ENCODE measurements at regions not wholly inside any gene's neighbourhood (a gene's known extent, or its start where the extent isn't known, plus 50 kb on each side); places are given as distances from the start of the nearest gene placed in this dataset.
"Not testable (repeated sequence)": the region's sequence is repeated elsewhere in the genome, so short reads cannot be mapped to it uniquely, and the experiment has no call there.

DNA sequence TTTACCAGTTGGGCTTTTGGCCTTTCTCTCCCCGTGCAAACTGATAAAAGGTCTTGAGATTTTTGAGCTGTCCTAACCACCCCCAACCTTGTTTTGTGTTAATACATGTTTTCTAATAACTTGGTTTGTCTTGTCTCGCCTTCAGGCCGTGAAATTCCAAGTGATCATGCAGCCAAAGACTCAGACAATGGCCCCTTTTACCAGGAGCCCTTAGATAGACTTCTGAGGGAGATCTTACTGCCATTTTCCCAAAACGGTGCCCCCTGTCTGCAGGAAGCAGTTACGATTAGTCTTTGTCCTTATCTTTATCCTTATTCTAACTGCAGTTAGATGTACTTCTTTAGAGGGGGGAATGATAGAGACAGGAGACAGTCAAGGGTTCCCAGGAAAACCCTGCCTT lies 245.3 kb upstream of the HDX start:
- Histone ChIP-seq H3K27me3 (no peaks in the 10 kb centered on the region), H3K36me3 (no peaks in the 10 kb centered on the region), H3K4me1 (no peaks in the 10 kb centered on the region), H3K4me3 (no peak overlapping the region), H3K9me3 (no peaks in the 10 kb centered on the region), H3K27ac (no peak overlapping the region)
- 51 to 77% methylated on average over 4 to 5 of the region's 5 CpGs for WGBS, 2 donors
- TF ChIP-seq POLR2A (IDR thresholded peaks at IDR 0.05), result no peak
- TF ChIP-seq, protein P1, sequence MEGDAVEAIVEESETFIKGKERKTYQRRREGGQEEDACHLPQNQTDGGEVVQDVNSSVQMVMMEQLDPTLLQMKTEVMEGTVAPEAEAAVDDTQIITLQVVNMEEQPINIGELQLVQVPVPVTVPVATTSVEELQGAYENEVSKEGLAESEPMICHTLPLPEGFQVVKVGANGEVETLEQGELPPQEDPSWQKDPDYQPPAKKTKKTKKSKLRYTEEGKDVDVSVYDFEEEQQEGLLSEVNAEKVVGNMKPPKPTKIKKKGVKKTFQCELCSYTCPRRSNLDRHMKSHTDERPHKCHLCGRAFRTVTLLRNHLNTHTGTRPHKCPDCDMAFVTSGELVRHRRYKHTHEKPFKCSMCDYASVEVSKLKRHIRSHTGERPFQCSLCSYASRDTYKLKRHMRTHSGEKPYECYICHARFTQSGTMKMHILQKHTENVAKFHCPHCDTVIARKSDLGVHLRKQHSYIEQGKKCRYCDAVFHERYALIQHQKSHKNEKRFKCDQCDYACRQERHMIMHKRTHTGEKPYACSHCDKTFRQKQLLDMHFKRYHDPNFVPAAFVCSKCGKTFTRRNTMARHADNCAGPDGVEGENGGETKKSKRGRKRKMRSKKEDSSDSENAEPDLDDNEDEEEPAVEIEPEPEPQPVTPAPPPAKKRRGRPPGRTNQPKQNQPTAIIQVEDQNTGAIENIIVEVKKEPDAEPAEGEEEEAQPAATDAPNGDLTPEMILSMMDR (IDR thresholded peaks at IDR 0.05), result no peak
- intact Hi-C loops (cut with DNase I), result no loop called here
- no peak for DNase-seq

DNA sequence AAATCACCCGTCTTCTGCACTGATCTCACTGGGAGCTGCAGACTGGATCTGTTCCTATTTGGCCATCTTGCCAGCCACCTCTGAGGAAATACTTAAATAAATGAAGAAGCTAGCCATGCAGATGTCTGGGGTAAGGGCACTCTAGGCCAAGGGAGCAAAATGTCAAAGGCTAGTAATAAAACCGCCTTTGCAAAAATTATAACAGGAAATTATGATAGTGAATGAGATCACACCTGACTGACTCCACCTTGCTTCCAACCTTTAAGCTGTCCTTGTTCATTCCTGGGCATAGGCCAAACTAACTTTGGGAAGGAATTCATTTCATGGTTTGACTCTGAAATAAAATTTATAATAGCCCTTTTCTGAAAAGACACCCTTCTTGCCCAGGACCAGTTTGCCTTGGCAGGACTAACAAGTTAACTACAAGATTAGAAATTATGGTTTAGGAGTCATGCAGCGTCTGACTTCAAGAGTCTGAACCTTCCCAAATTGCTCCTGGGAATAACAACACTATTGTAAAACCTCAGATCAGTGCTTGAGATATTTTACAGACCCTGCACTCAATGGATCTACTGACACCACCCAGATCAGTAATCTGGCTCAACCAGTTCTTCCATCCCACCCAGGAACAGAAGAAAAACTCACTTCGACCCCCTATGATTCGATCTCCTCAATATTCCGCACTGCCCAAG lies 246.9 kb upstream of the HDX start:
- 47 to 65% methylated on average over 2 to 6 of the region's 6 CpGs for WGBS, 2 donors

DNA sequence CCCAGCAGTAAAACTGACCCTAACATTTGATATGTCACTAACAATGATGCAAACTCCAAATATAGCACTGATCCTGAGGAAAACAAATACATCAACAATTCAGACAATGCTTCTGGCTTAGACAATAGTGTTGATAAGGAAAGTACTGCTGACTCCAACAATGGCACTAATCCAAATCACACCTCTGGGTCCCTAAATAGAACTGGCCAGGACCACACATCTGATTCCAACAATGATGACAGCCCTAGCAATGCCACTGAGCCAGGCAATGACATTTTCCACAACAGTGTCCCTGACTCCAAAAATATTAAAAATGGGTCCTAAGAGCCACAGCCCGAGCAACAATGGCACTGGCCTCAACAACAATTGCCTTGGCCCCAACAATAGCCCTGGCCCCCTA lies 243.1 kb upstream of the APOOL start:
- H3K9me3 ChIP-seq, result no peaks in the 10 kb centered on the region
- 60 to 67% methylated on average over 1 of the region's 1 CpG for WGBS, 2 donors
- no peaks in the 10 kb centered on the region for H3K27me3 ChIP-seq
- H3K36me3 ChIP-seq, result no peaks in the 10 kb centered on the region
- DNase-seq, result no peak
- no peak overlapping the region for H3K27ac ChIP-seq
- intact Hi-C loops (cut with DNase I), result no loop called here
- TF ChIP-seq, protein P1 (IDR thresholded peaks at IDR 0.05), result no peak
- TF ChIP-seq POLR2A (IDR thresholded peaks at IDR 0.05), result no peak
- no peak overlapping the region for H3K4me3 ChIP-seq
- no peaks in the 10 kb centered on the region for H3K4me1 ChIP-seq

More for the DNA sequence above, 246.9 kb upstream of the HDX start:
- Histone ChIP-seq H3K27ac (no peak overlapping the region), H3K9me3 (no peaks in the 10 kb centered on the region), H3K27me3 (no peaks in the 10 kb centered on the region), H3K36me3 (no peaks in the 10 kb centered on the region), H3K4me1 (no peaks in the 10 kb centered on the region), H3K4me3 (no peak overlapping the region)
- no peak for DNase-seq
- intact Hi-C loops (cut with DNase I), result no loop called here
- TF ChIP-seq POLR2A (IDR thresholded peaks at IDR 0.05), result no peak
- TF ChIP-seq, protein P1 (IDR thresholded peaks at IDR 0.05), result no peak

DNA sequence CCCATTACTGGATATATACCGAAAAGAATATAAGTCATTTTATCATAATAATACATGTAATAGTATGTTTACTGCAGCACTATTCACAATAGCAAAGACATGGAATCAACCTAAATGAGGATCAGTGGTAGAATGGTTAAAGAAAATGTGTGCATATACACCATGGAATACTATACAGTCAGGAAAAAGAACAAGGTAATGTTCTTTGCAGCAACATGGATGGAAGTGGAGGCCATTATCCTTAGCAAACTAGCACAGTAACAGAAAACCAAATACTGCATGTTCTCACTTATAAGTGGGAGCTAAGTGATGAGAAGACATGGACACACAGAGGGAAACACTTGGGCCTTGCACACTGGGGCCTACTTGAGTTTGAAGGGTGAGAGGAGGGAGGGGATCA lies 207.4 kb upstream of the APOOL start:
- Histone ChIP-seq H3K27ac (no peak overlapping the region), H3K9me3 (no peaks in the 10 kb centered on the region), H3K36me3 (no peaks in the 10 kb centered on the region), H3K27me3 (no peaks in the 10 kb centered on the region), H3K4me1 (no peaks in the 10 kb centered on the region), H3K4me3 (no peak overlapping the region)
- TF ChIP-seq, protein P1 (IDR thresholded peaks at IDR 0.05), result no peak
- TF ChIP-seq POLR2A (IDR thresholded peaks at IDR 0.05), result no peak
- no peak for DNase-seq
- intact Hi-C loops (cut with DNase I), result no loop called here
- 67 to 100% methylated on average over 1 of the region's 1 CpG for WGBS, 2 donors

DNA sequence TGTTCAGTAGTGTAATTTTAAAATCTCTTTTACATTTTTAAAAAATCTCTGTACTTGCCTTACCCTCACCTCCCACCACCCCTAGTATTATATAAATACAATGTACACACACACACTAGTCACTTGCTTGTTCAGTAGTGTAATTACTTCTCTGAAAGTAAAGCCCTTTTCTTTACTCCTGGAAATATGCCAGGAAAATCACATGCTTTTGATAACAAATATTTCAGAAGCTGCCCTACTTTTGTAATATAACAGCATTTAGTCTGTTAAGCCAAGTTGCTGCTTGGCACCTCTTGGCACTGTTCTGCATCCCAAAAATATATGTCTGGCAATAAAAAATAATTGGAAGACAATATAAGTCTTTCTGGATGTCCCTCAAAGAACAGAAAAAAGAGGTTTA lies 172.8 kb upstream of the APOOL start:
- no peaks in the 10 kb centered on the region for H3K36me3 ChIP-seq

DNA sequence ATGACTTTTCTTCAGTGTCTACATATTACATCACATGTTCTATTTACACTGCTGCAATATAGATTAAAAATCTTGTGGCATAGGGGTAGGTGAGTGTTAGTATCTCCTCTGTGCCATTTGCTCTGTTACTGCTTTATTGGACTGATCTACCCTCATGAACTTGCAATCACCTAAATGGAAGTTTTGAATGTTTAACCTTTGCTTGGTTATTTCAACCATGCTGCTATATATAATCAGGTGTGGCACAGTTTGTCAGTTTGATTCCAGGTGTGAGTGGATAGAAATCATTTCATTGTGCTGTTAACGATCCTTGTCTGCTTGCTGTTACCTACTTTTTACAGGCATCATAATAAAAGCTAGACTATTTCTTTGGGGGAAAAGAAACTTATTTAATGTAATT lies 157.1 kb upstream of the APOOL start:
- H3K27me3 ChIP-seq; H3K36me3 ChIP-seq; H3K4me1 ChIP-seq; intact Hi-C loops (cut with DNase I); H3K4me3 ChIP-seq; H3K9me3 ChIP-seq; DNase-seq; H3K27ac ChIP-seq: not testable (repeated sequence)
- 65 to 71% methylated on average over 1 of the region's 1 CpG for WGBS, 2 donors

More for the DNA sequence above, 172.8 kb upstream of the APOOL start:
- Histone ChIP-seq H3K4me3 (no peak overlapping the region), H3K9me3 (no peaks in the 10 kb centered on the region), H3K4me1 (no peaks in the 10 kb centered on the region), H3K27me3 (no peaks in the 10 kb centered on the region), H3K27ac (no peak overlapping the region)
- intact Hi-C loops (cut with DNase I), result no loop called here
- no peak for TF ChIP-seq POLR2A (IDR thresholded peaks at IDR 0.05)
- TF ChIP-seq, protein P1 (IDR thresholded peaks at IDR 0.05), result no peak
- DNase-seq, result no peak

DNA sequence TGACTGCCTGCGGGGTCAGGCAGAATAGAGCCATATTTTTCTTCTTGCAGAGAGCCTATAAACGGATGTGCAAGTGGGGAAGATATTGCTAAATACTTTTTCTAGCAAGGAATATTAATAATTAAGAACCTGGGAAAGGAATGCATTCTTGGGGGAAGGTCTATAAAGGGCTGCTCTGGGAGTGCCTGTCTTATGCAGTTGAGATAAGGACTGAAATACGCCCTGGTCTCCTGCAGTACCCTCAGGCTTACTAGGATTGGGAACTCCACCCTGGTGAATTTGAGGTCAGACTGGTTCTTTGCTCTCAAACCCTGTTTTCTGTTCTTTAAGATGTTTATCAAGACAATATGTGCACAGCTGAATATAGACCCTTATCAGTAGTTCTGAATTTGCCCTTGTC lies 152.5 kb upstream of the APOOL start:
- intact Hi-C loops (cut with DNase I); H3K4me1 ChIP-seq; H3K36me3 ChIP-seq; DNase-seq; H3K4me3 ChIP-seq; H3K27ac ChIP-seq; H3K27me3 ChIP-seq: not testable (repeated sequence)
- 61 to 75% methylated on average over 3 of the region's 3 CpGs for WGBS, 2 donors
- peaks cover 0 to 11% (median 0%) of the 10 kb centered on the region in 3 donors for H3K9me3 ChIP-seq

DNA sequence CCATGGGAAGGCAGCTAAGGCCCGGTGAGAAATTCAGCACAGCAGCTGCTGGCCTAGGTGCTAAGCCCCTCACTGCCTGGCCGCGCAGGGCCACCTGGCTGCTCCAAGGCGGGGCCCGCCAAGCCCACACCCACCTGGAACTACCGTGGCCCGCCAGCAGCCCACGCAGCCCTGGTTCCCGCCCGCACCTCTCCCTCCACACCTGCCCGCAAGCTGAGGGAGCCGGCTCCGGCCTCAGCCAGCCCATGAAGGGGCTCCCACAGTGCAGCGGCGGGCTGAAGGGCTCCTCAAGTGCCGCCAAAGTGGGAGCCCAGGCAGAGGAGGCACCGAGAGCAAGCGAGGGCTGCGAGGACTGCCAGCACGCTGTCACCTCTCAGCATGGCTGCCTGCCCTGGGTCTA lies 146.9 kb upstream of the APOOL start:
- H3K36me3 ChIP-seq; H3K9me3 ChIP-seq; H3K4me1 ChIP-seq; intact Hi-C loops (cut with DNase I); DNase-seq; H3K4me3 ChIP-seq; H3K27me3 ChIP-seq; H3K27ac ChIP-seq: not testable (repeated sequence)
- 96% methylated on average over 4 of the region's 20 CpGs; no CpG with 5 or more reads in 1 of the 2 donors for WGBS, 2 donors
